Stimulated activated CD4-positive, alpha-beta T cell treated with anti-CD3 and anti-CD28 coated beads, Interleukin-4, amount 100 ng/mL, for 4 hours (primary cell): ENCODE measurements at regions not wholly inside any gene's neighbourhood (a gene's known extent, or its start where the extent isn't known, plus 50 kb on each side); places are given as distances from the start of the nearest gene placed in this dataset.

Source experiments
- DNase-seq, 2 experiments: peaks; one replicate each; pipeline ENCODE4 v3.0.0-alpha.2; 2020

- no peak for DNase-seq
These were observed 191.7 kb upstream of the CAMK1G start for GRCh38 chr1:209391792-209392191.

GRCh38 chr1:209395169-209395568 is 188.3 kb upstream of the CAMK1G start:
- no peak for DNase-seq

- no peak for DNase-seq
These were observed 186.1 kb upstream of the CAMK1G start for GRCh38 chr1:209397371-209397770.

- DNase-seq, result no peak
These were observed 185.6 kb upstream of the CAMK1G start for GRCh38 chr1:209397910-209398309.

- no peak for DNase-seq
These were observed 185.1 kb upstream of the CAMK1G start for GRCh38 chr1:209398313-209398991.

GRCh38 chr1:209399800-209400199 is 183.7 kb upstream of the CAMK1G start:
- no peak for DNase-seq

GRCh38 chr1:209400351-209401220 is 182.9 kb upstream of the CAMK1G start:
- DNase-seq, result no peak

- DNase-seq, result no peak
These were observed 180.8 kb upstream of the CAMK1G start for GRCh38 chr1:209402697-209403096.

GRCh38 chr1:209403921-209404320 is 179.6 kb upstream of the CAMK1G start:
- no peak for DNase-seq

GRCh38 chr1:209404577-209404976 is 178.9 kb upstream of the CAMK1G start:
- DNase-seq, result no peak

GRCh38 chr1:209405183-209405814 is 178.2 kb upstream of the CAMK1G start:
- DNase-seq, result no peak

- no peak for DNase-seq
These were observed 177.3 kb upstream of the CAMK1G start for GRCh38 chr1:209406168-209406567.

GRCh38 chr1:209406595-209406994 is 176.9 kb upstream of the CAMK1G start:
- DNase-seq, result no peak

GRCh38 chr1:209409780-209410179 is 173.7 kb upstream of the CAMK1G start:
- no peak for DNase-seq

- no peak for DNase-seq
These were observed 172.0 kb upstream of the CAMK1G start for GRCh38 chr1:209411491-209411929.

- no peak for DNase-seq
These were observed 171.5 kb upstream of the CAMK1G start for GRCh38 chr1:209412036-209412435.

- no peak for DNase-seq
These were observed 170.9 kb upstream of the CAMK1G start for GRCh38 chr1:209412566-209412965.

GRCh38 chr1:209413062-209413461 is 170.5 kb upstream of the CAMK1G start:
- DNase-seq, result no peak

- no peak for DNase-seq
These were observed 168.6 kb upstream of the CAMK1G start for GRCh38 chr1:209414803-209415329.

- DNase-seq, result no peak
These were observed 167.5 kb upstream of the CAMK1G start for GRCh38 chr1:209416039-209416438.

GRCh38 chr1:209416716-209417115 is 166.8 kb upstream of the CAMK1G start:
- no peak for DNase-seq

GRCh38 chr1:209417761-209418160 is 165.8 kb upstream of the CAMK1G start:
- no peak for DNase-seq

GRCh38 chr1:209420276-209420675 is 163.2 kb upstream of the CAMK1G start:
- no peak for DNase-seq

GRCh38 chr1:209421186-209421585 is 162.3 kb upstream of the CAMK1G start:
- DNase-seq, result no peak
